Esophagus squamous epithelium (tissue), 4 donors: ENCODE measurements at regions not wholly inside any gene's neighbourhood (a gene's known extent, or its start where the extent isn't known, plus 50 kb on each side); places are given as distances from the start of the nearest gene placed in this dataset.

ENCODE experiments used
- CTCF ChIP-seq, 6 experiments: fragments of 450-650 bp in 4 of 6; fragments of 200-600 bp in 2 of 6; sonication (generic) in 2 of 6; IDR thresholded peaks; one replicate each; pipeline ENCODE4 v1.5.1; 2016 to 2019; ENCODE audit warnings: antibody characterized with exemption in 6 of 6, mild to moderate bottlenecking in 4 of 6, moderate library complexity in 4 of 6
- POLR2A ChIP-seq, 4 donors: fragments of 450-650 bp; IDR thresholded peaks; one replicate each; pipeline ENCODE4 v1.6.1; 2017; ENCODE audit warnings: antibody characterized with exemption in 4 of 4, mild to moderate bottlenecking in 4 of 4, moderate library complexity in 3 of 4

DNA sequence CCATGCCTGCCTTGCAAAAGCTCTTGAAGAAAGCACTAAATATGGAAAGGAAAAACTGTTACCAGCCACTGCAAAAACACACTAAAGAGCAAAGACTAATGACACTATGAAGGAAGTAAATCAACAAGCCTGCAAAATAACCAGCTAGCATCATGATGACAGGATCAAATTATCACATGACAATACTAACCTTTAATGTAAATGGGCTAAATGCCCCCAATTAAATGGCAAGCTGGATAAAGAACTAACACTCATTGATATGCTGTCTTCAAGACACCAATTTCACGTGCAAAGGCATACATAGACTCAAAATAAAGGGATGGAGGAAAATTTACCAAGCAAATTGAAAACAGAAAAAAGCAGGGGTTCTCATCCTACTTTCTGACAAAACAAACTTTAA lies 231.8 kb upstream of the RGMB start:
- TF ChIP-seq CTCF (IDR thresholded peaks at IDR 0.05) (no peak), POLR2A (IDR thresholded peaks at IDR 0.05) (no peak)
